ENCODE measurements at regions not wholly inside any gene's neighbourhood (a gene's known extent, or its start where the extent isn't known, plus 50 kb on each side); places are given as distances from the start of the nearest gene placed in this dataset.
"Not testable (repeated sequence)": the region's sequence is repeated elsewhere in the genome, so short reads cannot be mapped to it uniquely, and the experiment has no call there.

DNA sequence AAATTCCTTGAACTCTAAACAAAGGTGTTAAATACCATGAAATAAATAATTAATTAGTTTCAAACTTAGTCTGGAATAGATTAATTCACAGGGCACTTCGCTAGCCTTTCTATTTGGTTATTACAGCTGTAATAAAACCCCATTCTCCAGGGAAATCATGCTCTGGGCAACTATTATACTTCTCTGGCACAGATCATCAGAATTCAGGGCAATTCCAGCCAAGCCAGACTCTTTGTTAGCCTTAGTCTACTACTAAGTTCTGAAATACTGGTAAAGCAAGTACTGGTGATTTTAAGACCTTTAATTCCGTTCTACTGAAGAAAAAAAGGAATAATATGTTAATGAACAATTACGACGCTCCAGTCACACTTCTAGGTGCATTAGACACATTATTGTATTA, 123.4 kb upstream of the PDE1A start:
- TF ChIP-seq ILK (tag; IDR thresholded peaks at IDR 0.05; ENCODE audit: borderline replicate concordance, low read depth) (no peak), YY1 (IDR thresholded peaks at IDR 0.05; ENCODE audit: borderline replicate concordance in 1 of 3, control insufficient read depth in 1 of 3, extremely low read depth in 1 of 3, insufficient read depth in 3 of 3, insufficient read length in 1 of 3, insufficient replicate concordance in 2 of 3, low read depth in 1 of 3, low read length in 2 of 3) (no peak)
- no peaks in the 10 kb centered on the region for H3K9me1 ChIP-seq (ENCODE audit: control insufficient read depth, insufficient read depth, low read length)
- H3K27ac ChIP-seq (ENCODE audit: extremely low read depth, low read depth, low read length) = no peak overlapping the region
- H3K27me3 ChIP-seq (ENCODE audit: control insufficient read depth in 2 of 2, insufficient read depth in 2 of 2, low read length in 2 of 2) = no peaks in the 10 kb centered on the region
- H3K4me2 ChIP-seq (ENCODE audit: insufficient read depth, low read length) = no peak overlapping the region
- H3K9me3 ChIP-seq (replicated peaks; ENCODE audit: control insufficient read depth, insufficient read depth, low read depth, low read length) = no peaks in the 10 kb centered on the region
- no peaks in the 10 kb centered on the region for H3K79me2 ChIP-seq (ENCODE audit: control insufficient read depth, insufficient read depth, low read length)
- DNase-seq (ENCODE audit: extremely low read depth in 1 of 4, low spot score in 3 of 4) = no peak
- intact Hi-C loops (cut with micrococcal nuclease) (no loop called here), in situ Hi-C loops (cut with MboI) (no loop called here)
- no peak overlapping the region for H3K9ac ChIP-seq (ENCODE audit: insufficient read depth in 1 of 2, low read depth in 2 of 2, low read length in 2 of 2)
- 3% methylated on average over 4 of the region's 4 CpGs for WGBS (ENCODE audit: insufficient coverage, low coverage, missing lambda C conversion rate)
- no peaks in the 10 kb centered on the region for H4K20me1 ChIP-seq (replicated peaks; ENCODE audit: control insufficient read depth, insufficient read depth, low read length)
- FAIRE-seq = no peak
- H2AFZ ChIP-seq (ENCODE audit: low read depth, low read length) = no peak overlapping the region
- CTCF ChIA-PET (ENCODE audit: low intra/inter-chr PET ratio) = no interaction called here
- POLR2A ChIA-PET = no interaction called here
- no peak for ATAC-seq
- no peak overlapping the region for H3K4me3 ChIP-seq
- no peaks in the 10 kb centered on the region for H3K4me1 ChIP-seq (replicated peaks in 1 of 2; ENCODE audit: control insufficient read depth in 2 of 2, insufficient read depth in 2 of 2, low read length in 2 of 2)
- H3K36me3 ChIP-seq (ENCODE audit: control insufficient read depth, insufficient read depth, low read length) = no peaks in the 10 kb centered on the region
- no TSS peak for BruUV-seq (replicated peaks)

DNA sequence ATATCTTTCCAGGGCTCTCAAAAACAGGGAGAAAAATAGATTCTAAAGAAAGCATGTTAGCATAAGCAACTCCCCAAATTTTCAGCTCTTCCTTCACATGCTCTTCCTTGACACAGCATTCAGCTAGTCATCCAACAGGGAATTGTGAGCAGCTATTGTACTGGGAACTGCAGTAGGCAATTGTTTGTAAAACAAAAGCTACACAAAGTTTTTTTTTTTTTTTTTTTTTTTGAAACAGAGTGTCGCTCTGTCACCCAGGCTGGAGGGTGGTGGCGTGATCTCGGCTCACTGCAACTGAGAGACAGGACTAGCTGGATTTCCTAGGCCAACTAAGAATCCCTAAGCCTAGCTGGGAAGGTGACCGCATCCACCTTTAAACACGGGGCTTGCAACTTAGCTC, 125.4 kb upstream of the PDE1A start:
- H3K79me2 ChIP-seq (ENCODE audit: control insufficient read depth, insufficient read depth, low read length); H2AFZ ChIP-seq (ENCODE audit: low read depth, low read length); H3K36me3 ChIP-seq (ENCODE audit: control insufficient read depth, insufficient read depth, low read length); BruUV-seq (replicated peaks); H3K4me3 ChIP-seq; H3K9me1 ChIP-seq (ENCODE audit: control insufficient read depth, insufficient read depth, low read length); in situ Hi-C loops (cut with MboI); ATAC-seq; CTCF ChIA-PET (ENCODE audit: low intra/inter-chr PET ratio); H3K9ac ChIP-seq (ENCODE audit: insufficient read depth in 1 of 2, low read depth in 2 of 2, low read length in 2 of 2); H3K4me1 ChIP-seq (replicated peaks in 1 of 2; ENCODE audit: control insufficient read depth in 2 of 2, insufficient read depth in 2 of 2, low read length in 2 of 2); H3K27me3 ChIP-seq (ENCODE audit: control insufficient read depth in 2 of 2, insufficient read depth in 2 of 2, low read length in 2 of 2); intact Hi-C loops (cut with micrococcal nuclease); DNase-seq (ENCODE audit: extremely low read depth in 1 of 4, low spot score in 3 of 4); H3K27ac ChIP-seq (ENCODE audit: extremely low read depth, low read depth, low read length); H3K4me2 ChIP-seq (ENCODE audit: insufficient read depth, low read length); H3K9me3 ChIP-seq (replicated peaks; ENCODE audit: control insufficient read depth, insufficient read depth, low read depth, low read length); H4K20me1 ChIP-seq (replicated peaks; ENCODE audit: control insufficient read depth, insufficient read depth, low read length); FAIRE-seq: not testable (repeated sequence)
- POLR2A ChIA-PET = interaction anchor here (1.6 kb wide), 1 partner anchor 29 kb away, joined by 6 read pairs; no protein-coding TSS in a partner anchor
- 11% methylated on average over 5 of the region's 5 CpGs for WGBS (ENCODE audit: insufficient coverage, low coverage, missing lambda C conversion rate)

DNA sequence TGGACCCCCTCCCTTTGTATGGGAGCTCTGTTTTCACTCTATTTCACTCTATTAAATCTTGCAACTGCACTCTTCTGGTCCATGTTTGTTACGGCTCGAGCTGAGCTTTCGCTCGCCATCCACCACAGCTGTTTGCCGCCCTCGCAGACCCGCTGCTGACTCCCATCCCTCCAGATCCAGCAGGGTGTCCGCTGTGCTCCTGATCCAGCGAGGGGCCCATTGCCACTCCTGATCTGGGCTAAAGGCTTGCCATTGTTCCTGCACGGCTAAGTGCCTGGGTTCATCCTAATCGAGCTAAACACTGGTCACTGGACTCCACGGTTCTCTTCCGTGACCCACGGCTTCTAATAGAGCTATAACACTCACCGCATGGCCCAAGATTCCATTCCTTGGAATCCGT, 125.9 kb upstream of the PDE1A start:
- H3K9me3 ChIP-seq (replicated peaks; ENCODE audit: control insufficient read depth, insufficient read depth, low read depth, low read length); H3K9me1 ChIP-seq (ENCODE audit: control insufficient read depth, insufficient read depth, low read length); H3K27ac ChIP-seq (ENCODE audit: extremely low read depth, low read depth, low read length); H4K20me1 ChIP-seq (replicated peaks; ENCODE audit: control insufficient read depth, insufficient read depth, low read length); H3K4me3 ChIP-seq; CTCF ChIA-PET (ENCODE audit: low intra/inter-chr PET ratio); H3K9ac ChIP-seq (ENCODE audit: insufficient read depth in 1 of 2, low read depth in 2 of 2, low read length in 2 of 2); ATAC-seq; intact Hi-C loops (cut with micrococcal nuclease); H3K27me3 ChIP-seq (ENCODE audit: control insufficient read depth in 2 of 2, insufficient read depth in 2 of 2, low read length in 2 of 2); H3K4me1 ChIP-seq (replicated peaks in 1 of 2; ENCODE audit: control insufficient read depth in 2 of 2, insufficient read depth in 2 of 2, low read length in 2 of 2); DNase-seq (ENCODE audit: extremely low read depth in 1 of 4, low spot score in 3 of 4); H3K36me3 ChIP-seq (ENCODE audit: control insufficient read depth, insufficient read depth, low read length); H3K79me2 ChIP-seq (ENCODE audit: control insufficient read depth, insufficient read depth, low read length); in situ Hi-C loops (cut with MboI); BruUV-seq (replicated peaks); FAIRE-seq: not testable (repeated sequence)
- POLR2A ChIA-PET = interaction anchor here (1.6 kb wide), 1 partner anchor 29 kb away, joined by 6 read pairs; no protein-coding TSS in a partner anchor
- Histone ChIP-seq H2AFZ (ENCODE audit: low read depth, low read length) (peak overlapping the region; percentile 25; the same call in 1 of the 2 replicates), H3K4me2 (ENCODE audit: insufficient read depth, low read length) (peak overlapping the region; percentile 19; the same call in 1 of the 2 replicates)
- WGBS (ENCODE audit: insufficient coverage, low coverage, missing lambda C conversion rate) = 9% methylated on average over 15 of the region's 16 CpGs

Measured in K562 (cell line).